Peyer's patch (tissue), 4 donors: ENCODE measurements at regions not wholly inside any gene's neighbourhood (a gene's known extent, or its start where the extent isn't known, plus 50 kb on each side); places are given as distances from the start of the nearest gene placed in this dataset.

Experiments used
- CTCF ChIP-seq, 6 experiments: fragments of 450-650 bp in 4 of 6; fragments of 200-600 bp in 2 of 6; sonication (generic) in 1 of 6; IDR thresholded peaks; one replicate each; pipeline ENCODE4 v1.5.1; 2017 to 2019; ENCODE audit warnings: antibody characterized with exemption in 6 of 6, mild to moderate bottlenecking in 3 of 6, moderate library complexity in 1 of 6
- POLR2A ChIP-seq, 2 donors: fragments of 450-650 bp; IDR thresholded peaks; one replicate each; pipeline ENCODE4 v1.5.1; 2017; ENCODE audit warnings: antibody characterized with exemption in 2 of 2, mild to moderate bottlenecking in 2 of 2, moderate library complexity in 2 of 2

GRCh38 chr3:144058713-144059112 lies 87.1 kb downstream of the DIPK2A start:
- no peak for TF ChIP-seq POLR2A (IDR thresholded peaks at IDR 0.05)
- no peak for TF ChIP-seq CTCF (IDR thresholded peaks at IDR 0.05)
